ENCODE measurements at regions not wholly inside any gene's neighbourhood (a gene's known extent, or its start where the extent isn't known, plus 50 kb on each side); places are given as distances from the start of the nearest gene placed in this dataset.

GRCh38 chr22:49587421-49587820 lies 240.3 kb downstream of the BRD1 start:
- no peak for DNase-seq
- WGBS, 2 experiments (ENCODE audit: low coverage in 1 of 2, low lambda C conversion rate in 2 of 2, missing lambda C conversion rate in 2 of 2), result 68 to 74% methylated on average over 10 to 13 of the region's 13 CpGs
- in situ Hi-C loops (cut with MboI), result no loop called here
- no peak overlapping the region for H2AFZ ChIP-seq
- no peak overlapping the region for H3K4me2 ChIP-seq (ENCODE audit: unreplicated experiment)
- no peak overlapping the region for H3K27ac ChIP-seq
- no peaks in the 10 kb centered on the region for H3K9me2 ChIP-seq (ENCODE audit: insufficient read depth)
- H3K27me3 ChIP-seq (replicated peaks; ENCODE audit: insufficient read depth), result no peaks in the 10 kb centered on the region
- no peak overlapping the region for H3K9ac ChIP-seq
- H3K4me1 ChIP-seq (ENCODE audit: insufficient read depth), result no peaks in the 10 kb centered on the region
- H4K20me1 ChIP-seq (ENCODE audit: insufficient read depth), result no peaks in the 10 kb centered on the region
- no peak overlapping the region for H3K4me3 ChIP-seq
- H3K79me2 ChIP-seq (ENCODE audit: insufficient read depth), result no peaks in the 10 kb centered on the region
- no peaks in the 10 kb centered on the region for H3K9me3 ChIP-seq (ENCODE audit: low read depth)
- no peaks in the 10 kb centered on the region for H3F3A ChIP-seq (ENCODE audit: insufficient read depth)
- H3K36me3 ChIP-seq (ENCODE audit: low read depth), result no peaks in the 10 kb centered on the region
- no peak for TF ChIP-seq EZH2 (IDR thresholded peaks at IDR 0.05; ENCODE audit: insufficient read depth, poor library complexity, severe bottlenecking)
- TF ChIP-seq EZH2phosphoT487 (IDR thresholded peaks at IDR 0.05; ENCODE audit: insufficient read depth, low read depth), result no peak

GRCh38 chr22:49586873-49587272 lies 240.8 kb downstream of the BRD1 start:
- DNase-seq, result no peak
- H3K36me3 ChIP-seq (ENCODE audit: low read depth), result no peaks in the 10 kb centered on the region
- no peak overlapping the region for H3K4me3 ChIP-seq
- H3K4me1 ChIP-seq (ENCODE audit: insufficient read depth), result no peaks in the 10 kb centered on the region
- no peak for TF ChIP-seq EZH2 (IDR thresholded peaks at IDR 0.05; ENCODE audit: insufficient read depth, poor library complexity, severe bottlenecking)
- no peak for TF ChIP-seq EZH2phosphoT487 (IDR thresholded peaks at IDR 0.05; ENCODE audit: insufficient read depth, low read depth)
- no peaks in the 10 kb centered on the region for H3K27me3 ChIP-seq (replicated peaks; ENCODE audit: insufficient read depth)
- H2AFZ ChIP-seq, result no peak overlapping the region
- in situ Hi-C loops (cut with MboI), result no loop called here
- no peaks in the 10 kb centered on the region for H3K9me3 ChIP-seq (ENCODE audit: low read depth)
- no peak overlapping the region for H3K4me2 ChIP-seq (ENCODE audit: unreplicated experiment)
- 63 to 64% methylated on average over 12 of the region's 12 CpGs for WGBS, 2 experiments (ENCODE audit: low coverage in 1 of 2, low lambda C conversion rate in 2 of 2, missing lambda C conversion rate in 2 of 2)
- no peak overlapping the region for H3K9ac ChIP-seq
- no peaks in the 10 kb centered on the region for H4K20me1 ChIP-seq (ENCODE audit: insufficient read depth)
- H3F3A ChIP-seq (ENCODE audit: insufficient read depth), result no peaks in the 10 kb centered on the region
- no peak overlapping the region for H3K27ac ChIP-seq
- H3K79me2 ChIP-seq (ENCODE audit: insufficient read depth), result no peaks in the 10 kb centered on the region
- no peaks in the 10 kb centered on the region for H3K9me2 ChIP-seq (ENCODE audit: insufficient read depth)

- in situ Hi-C loops (cut with MboI), result no loop called here
- Histone ChIP-seq H2AFZ (no peak overlapping the region), H3F3A (ENCODE audit: insufficient read depth) (no peaks in the 10 kb centered on the region), H3K9me2 (ENCODE audit: insufficient read depth) (no peaks in the 10 kb centered on the region), H3K79me2 (ENCODE audit: insufficient read depth) (no peaks in the 10 kb centered on the region), H3K27me3 (replicated peaks; ENCODE audit: insufficient read depth) (no peaks in the 10 kb centered on the region), H3K36me3 (ENCODE audit: low read depth) (no peaks in the 10 kb centered on the region), H3K27ac (no peak overlapping the region), H3K9me3 (ENCODE audit: low read depth) (no peaks in the 10 kb centered on the region), H3K9ac (no peak overlapping the region), H3K4me3 (no peak overlapping the region), H3K4me2 (ENCODE audit: unreplicated experiment) (no peak overlapping the region), H3K4me1 (ENCODE audit: insufficient read depth) (no peaks in the 10 kb centered on the region), H4K20me1 (ENCODE audit: insufficient read depth) (no peaks in the 10 kb centered on the region)
- WGBS, 2 experiments (ENCODE audit: low coverage in 1 of 2, low lambda C conversion rate in 2 of 2, missing lambda C conversion rate in 2 of 2), result 39 to 44% methylated on average over 20 of the region's 20 CpGs
- peak; percentile 3 for DNase-seq
- TF ChIP-seq EZH2 (IDR thresholded peaks at IDR 0.05; ENCODE audit: insufficient read depth, poor library complexity, severe bottlenecking) (no peak), EZH2phosphoT487 (IDR thresholded peaks at IDR 0.05; ENCODE audit: insufficient read depth, low read depth) (no peak)
Observed at GRCh38 chr22:49586244-49586748, 241.4 kb downstream of the BRD1 start.

- no peak overlapping the region for H3K27ac ChIP-seq
- in situ Hi-C loops (cut with MboI), result no loop called here
- H3K4me2 ChIP-seq (ENCODE audit: unreplicated experiment), result no peak overlapping the region
- no peaks in the 10 kb centered on the region for H3K27me3 ChIP-seq (replicated peaks; ENCODE audit: insufficient read depth)
- H3K79me2 ChIP-seq (ENCODE audit: insufficient read depth), result no peaks in the 10 kb centered on the region
- TF ChIP-seq EZH2phosphoT487 (IDR thresholded peaks at IDR 0.05; ENCODE audit: insufficient read depth, low read depth) (no peak), EZH2 (IDR thresholded peaks at IDR 0.05; ENCODE audit: insufficient read depth, poor library complexity, severe bottlenecking) (no peak)
- no peak overlapping the region for H3K9ac ChIP-seq
- 33 to 40% methylated on average over 23 of the region's 23 CpGs for WGBS, 2 experiments (ENCODE audit: low coverage in 1 of 2, low lambda C conversion rate in 2 of 2, missing lambda C conversion rate in 2 of 2)
- no peaks in the 10 kb centered on the region for H3F3A ChIP-seq (ENCODE audit: insufficient read depth)
- H4K20me1 ChIP-seq (ENCODE audit: insufficient read depth), result no peaks in the 10 kb centered on the region
- no peak overlapping the region for H3K4me3 ChIP-seq
- H3K4me1 ChIP-seq (ENCODE audit: insufficient read depth), result no peaks in the 10 kb centered on the region
- DNase-seq, result no peak
- H3K9me3 ChIP-seq (ENCODE audit: low read depth), result no peaks in the 10 kb centered on the region
- no peak overlapping the region for H2AFZ ChIP-seq
- H3K36me3 ChIP-seq (ENCODE audit: low read depth), result no peaks in the 10 kb centered on the region
- no peaks in the 10 kb centered on the region for H3K9me2 ChIP-seq (ENCODE audit: insufficient read depth)
Observed at GRCh38 chr22:49585461-49586243, 242.0 kb downstream of the BRD1 start.
